ENCODE measurements at regions not wholly inside any gene's neighbourhood (a gene's known extent, or its start where the extent isn't known, plus 50 kb on each side); places are given as distances from the start of the nearest gene placed in this dataset.

- TF ChIP-seq, protein P1, sequence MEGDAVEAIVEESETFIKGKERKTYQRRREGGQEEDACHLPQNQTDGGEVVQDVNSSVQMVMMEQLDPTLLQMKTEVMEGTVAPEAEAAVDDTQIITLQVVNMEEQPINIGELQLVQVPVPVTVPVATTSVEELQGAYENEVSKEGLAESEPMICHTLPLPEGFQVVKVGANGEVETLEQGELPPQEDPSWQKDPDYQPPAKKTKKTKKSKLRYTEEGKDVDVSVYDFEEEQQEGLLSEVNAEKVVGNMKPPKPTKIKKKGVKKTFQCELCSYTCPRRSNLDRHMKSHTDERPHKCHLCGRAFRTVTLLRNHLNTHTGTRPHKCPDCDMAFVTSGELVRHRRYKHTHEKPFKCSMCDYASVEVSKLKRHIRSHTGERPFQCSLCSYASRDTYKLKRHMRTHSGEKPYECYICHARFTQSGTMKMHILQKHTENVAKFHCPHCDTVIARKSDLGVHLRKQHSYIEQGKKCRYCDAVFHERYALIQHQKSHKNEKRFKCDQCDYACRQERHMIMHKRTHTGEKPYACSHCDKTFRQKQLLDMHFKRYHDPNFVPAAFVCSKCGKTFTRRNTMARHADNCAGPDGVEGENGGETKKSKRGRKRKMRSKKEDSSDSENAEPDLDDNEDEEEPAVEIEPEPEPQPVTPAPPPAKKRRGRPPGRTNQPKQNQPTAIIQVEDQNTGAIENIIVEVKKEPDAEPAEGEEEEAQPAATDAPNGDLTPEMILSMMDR (IDR thresholded peaks at IDR 0.05; ENCODE audit: low read depth, low read length, missing control alignments): no peak
- H3K4me3 ChIP-seq (ENCODE audit: low read depth, low read length): no peak overlapping the region
- no peak for DNase-seq (ENCODE audit: low read depth)
- in situ Hi-C loops (cut with HindIII; ENCODE audit: low sequenced_read_pairs): no loop called here
Observed at GRCh38 chr15:53247041-53247708, 457.0 kb upstream of the ONECUT1 start.

- TF ChIP-seq, protein P1 (IDR thresholded peaks at IDR 0.05; ENCODE audit: low read depth, low read length, missing control alignments): no peak
Observed at GRCh38 chr15:53246404-53246803, 456.3 kb upstream of the ONECUT1 start.

DNA sequence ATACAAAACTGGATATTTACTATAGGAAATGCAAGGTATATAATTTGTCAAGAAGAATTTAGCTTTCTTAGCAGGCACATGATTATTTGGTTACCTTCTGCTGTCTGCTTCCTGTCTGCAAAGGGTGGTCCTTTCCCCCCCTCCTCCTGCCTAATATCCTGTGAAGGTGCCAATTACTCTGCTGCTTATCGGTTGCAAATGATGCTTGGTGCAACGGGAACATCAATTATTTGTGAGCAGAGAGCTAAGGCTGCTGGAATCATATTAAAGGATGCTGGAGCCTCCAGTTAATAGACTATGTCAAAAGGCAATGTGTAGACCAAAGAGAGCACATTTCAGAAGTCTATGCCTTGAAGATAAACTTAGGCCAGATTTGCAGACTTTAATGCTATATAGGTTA, 443.7 kb upstream of the ONECUT1 start:
- in situ Hi-C loops (cut with HindIII; ENCODE audit: low sequenced_read_pairs): no loop called here
- no peak overlapping the region for H3K4me3 ChIP-seq (ENCODE audit: low read depth, low read length)
- TF ChIP-seq, protein P1 (IDR thresholded peaks at IDR 0.05; ENCODE audit: low read depth, low read length, missing control alignments): no peak
- DNase-seq (ENCODE audit: low read depth): no peak

More at GRCh38 chr15:53246404-53246803, 456.3 kb upstream of the ONECUT1 start:
- no peak overlapping the region for H3K4me3 ChIP-seq (ENCODE audit: low read depth, low read length)
- in situ Hi-C loops (cut with HindIII; ENCODE audit: low sequenced_read_pairs): no loop called here
- no peak for DNase-seq (ENCODE audit: low read depth)

- H3K4me3 ChIP-seq (ENCODE audit: low read depth, low read length): no peak overlapping the region
- no peak for DNase-seq (ENCODE audit: low read depth)
- TF ChIP-seq, protein P1 (IDR thresholded peaks at IDR 0.05; ENCODE audit: low read depth, low read length, missing control alignments): no peak
- in situ Hi-C loops (cut with HindIII; ENCODE audit: low sequenced_read_pairs): no loop called here
Observed at GRCh38 chr15:53230473-53230872, 440.3 kb upstream of the ONECUT1 start.

DNA sequence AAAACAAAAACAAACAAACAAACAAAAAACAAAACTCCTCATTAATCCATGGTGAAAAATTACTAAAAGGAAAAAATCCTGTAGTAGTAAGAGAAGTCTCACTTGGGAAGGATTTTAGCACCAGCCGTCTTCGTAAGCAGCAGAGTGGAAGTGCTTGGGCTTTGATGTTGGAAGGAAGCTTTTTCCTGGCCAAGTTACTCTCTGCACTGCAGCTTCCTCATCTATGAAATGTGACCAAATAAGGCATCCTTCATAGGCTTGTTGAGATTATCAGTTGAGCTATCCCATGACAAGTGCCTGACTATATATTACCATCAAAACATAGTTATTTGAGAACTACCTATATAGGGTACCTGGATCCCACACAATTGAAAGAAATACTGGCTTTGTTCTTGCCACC, 436.4 kb upstream of the ONECUT1 start:
- in situ Hi-C loops (cut with HindIII; ENCODE audit: low sequenced_read_pairs): no loop called here
- no peak for DNase-seq (ENCODE audit: low read depth)
- TF ChIP-seq, protein P1 (IDR thresholded peaks at IDR 0.05; ENCODE audit: low read depth, low read length, missing control alignments): no peak
- no peak overlapping the region for H3K4me3 ChIP-seq (ENCODE audit: low read depth, low read length)

- in situ Hi-C loops (cut with HindIII; ENCODE audit: low sequenced_read_pairs): no loop called here
- H3K4me3 ChIP-seq (ENCODE audit: low read depth, low read length): no peak overlapping the region
- TF ChIP-seq, protein P1 (IDR thresholded peaks at IDR 0.05; ENCODE audit: low read depth, low read length, missing control alignments): no peak
- DNase-seq (ENCODE audit: low read depth): no peak
Observed at GRCh38 chr15:53225781-53226180, 435.6 kb upstream of the ONECUT1 start.
